ENCODE measurements at regions not wholly inside any gene's neighbourhood (a gene's known extent, or its start where the extent isn't known, plus 50 kb on each side); places are given as distances from the start of the nearest gene placed in this dataset.

DNA sequence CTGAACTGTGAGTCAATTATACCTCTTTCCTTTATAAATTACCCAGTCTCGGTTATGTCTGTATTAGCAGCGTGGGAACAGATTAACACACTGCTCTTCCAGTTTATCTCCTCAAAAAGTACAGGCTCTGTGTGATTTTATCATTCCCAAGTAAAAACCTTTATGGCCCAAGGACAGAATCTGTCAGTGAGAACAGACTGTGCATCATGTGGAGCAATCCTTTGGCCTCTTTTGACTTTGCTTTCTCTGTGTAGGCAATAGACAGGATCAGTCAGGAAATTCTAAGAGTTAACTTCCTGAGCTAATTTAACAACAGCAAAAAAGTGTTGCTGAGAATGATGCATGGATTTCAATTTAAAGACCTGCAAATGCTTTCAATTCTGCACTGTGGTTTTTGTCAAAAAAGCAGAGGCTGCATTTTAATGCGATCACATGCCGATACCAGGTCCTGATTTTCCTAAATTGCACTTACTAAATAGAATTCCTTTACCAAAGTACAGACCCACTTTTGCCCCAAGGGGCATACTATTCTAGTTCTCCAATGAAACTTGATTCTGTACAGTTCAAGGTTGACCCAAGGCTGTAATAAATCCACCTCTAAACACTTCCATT lies 246.7 kb upstream of the MARCKS start:
- no peak for TF ChIP-seq POLR2A (IDR thresholded peaks at IDR 0.05)
- TF ChIP-seq, protein P1, sequence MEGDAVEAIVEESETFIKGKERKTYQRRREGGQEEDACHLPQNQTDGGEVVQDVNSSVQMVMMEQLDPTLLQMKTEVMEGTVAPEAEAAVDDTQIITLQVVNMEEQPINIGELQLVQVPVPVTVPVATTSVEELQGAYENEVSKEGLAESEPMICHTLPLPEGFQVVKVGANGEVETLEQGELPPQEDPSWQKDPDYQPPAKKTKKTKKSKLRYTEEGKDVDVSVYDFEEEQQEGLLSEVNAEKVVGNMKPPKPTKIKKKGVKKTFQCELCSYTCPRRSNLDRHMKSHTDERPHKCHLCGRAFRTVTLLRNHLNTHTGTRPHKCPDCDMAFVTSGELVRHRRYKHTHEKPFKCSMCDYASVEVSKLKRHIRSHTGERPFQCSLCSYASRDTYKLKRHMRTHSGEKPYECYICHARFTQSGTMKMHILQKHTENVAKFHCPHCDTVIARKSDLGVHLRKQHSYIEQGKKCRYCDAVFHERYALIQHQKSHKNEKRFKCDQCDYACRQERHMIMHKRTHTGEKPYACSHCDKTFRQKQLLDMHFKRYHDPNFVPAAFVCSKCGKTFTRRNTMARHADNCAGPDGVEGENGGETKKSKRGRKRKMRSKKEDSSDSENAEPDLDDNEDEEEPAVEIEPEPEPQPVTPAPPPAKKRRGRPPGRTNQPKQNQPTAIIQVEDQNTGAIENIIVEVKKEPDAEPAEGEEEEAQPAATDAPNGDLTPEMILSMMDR (IDR thresholded peaks at IDR 0.05), result no peak
- no peak for DNase-seq
- Histone ChIP-seq H3K27ac (no peak overlapping the region), H3K4me1 (no peaks in the 10 kb centered on the region), H3K4me3 (no peak overlapping the region), H3K9me3 (no peaks in the 10 kb centered on the region), H3K27me3 (no peaks in the 10 kb centered on the region), H3K36me3 (no peaks in the 10 kb centered on the region)
- intact Hi-C loops (cut with DNase I; ENCODE audit: low total_unique reads), result no loop called here

DNA sequence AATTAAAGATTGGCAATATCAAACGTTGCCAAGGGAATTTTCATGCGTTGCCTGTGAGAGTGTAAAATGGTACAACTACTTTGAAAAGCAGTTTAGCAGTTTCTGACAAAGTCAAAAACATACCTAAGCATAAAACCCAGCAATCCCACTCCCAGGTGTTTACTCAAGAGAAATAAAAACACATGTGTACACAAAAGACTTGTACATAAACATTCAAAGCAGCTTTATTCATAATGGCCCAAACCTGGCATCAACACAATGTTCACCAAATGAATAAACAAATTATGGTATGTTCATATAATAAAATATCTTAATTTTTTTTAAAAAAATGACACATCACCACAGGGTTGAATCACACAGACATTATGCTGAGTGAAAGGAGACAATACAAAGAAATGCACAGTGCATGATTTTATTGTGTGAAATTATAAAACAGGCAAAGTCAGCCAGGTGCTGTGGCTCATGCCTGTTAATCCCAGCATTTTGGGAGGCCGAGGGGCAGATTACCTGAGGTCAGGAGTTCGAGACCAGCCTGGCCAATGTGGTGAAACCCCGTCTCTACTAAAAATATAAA lies 240.4 kb upstream of the MARCKS start:
- DNase-seq, result no peak
- Histone ChIP-seq H3K9me3 (no peaks in the 10 kb centered on the region), H3K27me3 (no peaks in the 10 kb centered on the region), H3K36me3 (no peaks in the 10 kb centered on the region), H3K27ac (no peak overlapping the region), H3K4me3 (no peak overlapping the region), H3K4me1 (no peaks in the 10 kb centered on the region)
- intact Hi-C loops (cut with DNase I; ENCODE audit: low total_unique reads), result no loop called here
- TF ChIP-seq, protein P1 (IDR thresholded peaks at IDR 0.05), result no peak

DNA sequence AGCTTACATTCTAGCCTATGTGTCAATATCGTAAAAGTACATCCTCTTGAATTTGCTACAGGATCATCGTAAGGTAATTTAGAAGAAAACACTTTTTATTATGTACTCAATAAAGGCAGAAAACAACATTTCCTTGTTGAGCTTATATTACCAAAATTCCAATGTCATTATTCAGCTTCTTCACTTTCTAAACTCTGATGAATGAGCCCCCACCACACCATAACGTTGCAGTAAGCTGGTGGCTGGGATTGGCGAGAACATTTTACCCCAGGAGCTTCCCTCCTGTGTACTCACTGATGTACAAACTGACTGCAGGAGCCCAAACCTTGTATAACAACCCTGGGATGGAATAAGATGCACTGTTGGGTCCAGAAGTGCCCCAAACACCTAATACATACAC lies 238.1 kb upstream of the MARCKS start:
- Histone ChIP-seq H3K9me3 (no peaks in the 10 kb centered on the region), H3K27ac (no peak overlapping the region), H3K27me3 (no peaks in the 10 kb centered on the region), H3K4me3 (no peak overlapping the region), H3K36me3 (no peaks in the 10 kb centered on the region), H3K4me1 (no peaks in the 10 kb centered on the region)
- intact Hi-C loops (cut with DNase I; ENCODE audit: low total_unique reads), result no loop called here
- no peak for DNase-seq
- TF ChIP-seq POLR2A (IDR thresholded peaks at IDR 0.05), result no peak
- TF ChIP-seq, protein P1 (IDR thresholded peaks at IDR 0.05), result no peak

DNA sequence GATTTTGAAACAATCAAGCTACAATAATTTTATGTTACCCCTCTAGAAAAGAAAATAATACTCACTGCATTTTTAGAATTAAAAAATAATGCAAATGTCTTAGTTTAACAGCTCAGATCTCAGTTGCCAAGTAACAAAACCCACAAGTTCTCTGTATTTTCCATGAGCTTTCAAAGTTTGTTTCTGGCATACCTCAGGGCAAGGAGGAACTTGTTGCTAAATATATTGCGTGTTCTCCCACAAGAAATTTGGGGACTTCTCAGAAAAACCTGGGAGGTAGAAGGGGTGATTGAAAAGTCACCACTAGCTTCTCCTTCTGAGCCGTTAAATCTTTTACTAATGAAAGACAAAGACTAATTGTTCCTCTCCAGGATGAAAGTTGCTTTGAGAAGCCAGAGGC lies 236.8 kb upstream of the MARCKS start:
- intact Hi-C loops (cut with DNase I; ENCODE audit: low total_unique reads), result no loop called here
- no peak for TF ChIP-seq POLR2A (IDR thresholded peaks at IDR 0.05)
- TF ChIP-seq, protein P1 (IDR thresholded peaks at IDR 0.05), result no peak
- H3K27ac ChIP-seq, result no peak overlapping the region

DNA sequence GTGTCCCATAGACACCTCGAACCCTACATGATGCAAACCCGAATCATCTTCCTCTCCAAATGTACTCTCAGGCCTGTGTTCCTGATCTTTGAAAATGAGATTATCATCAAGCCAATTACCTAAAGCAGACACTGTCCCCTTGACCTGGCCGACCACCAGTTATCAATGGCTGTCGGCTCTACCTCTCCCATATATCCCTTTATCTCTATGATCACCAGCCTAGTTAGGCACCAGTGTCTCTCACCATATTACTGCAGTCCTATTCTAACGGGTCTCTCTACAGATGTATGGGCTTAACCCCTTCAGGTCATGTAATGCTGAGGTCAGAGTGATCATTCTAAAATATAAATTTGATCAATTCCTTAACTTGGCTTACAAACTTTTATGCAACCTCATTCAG lies 234.9 kb upstream of the MARCKS start:
- no peaks in the 10 kb centered on the region for H3K27me3 ChIP-seq
- intact Hi-C loops (cut with DNase I; ENCODE audit: low total_unique reads), result no loop called here
- TF ChIP-seq POLR2A (IDR thresholded peaks at IDR 0.05), result no peak
- TF ChIP-seq, protein P1 (IDR thresholded peaks at IDR 0.05), result no peak

More for the DNA sequence above, 236.8 kb upstream of the MARCKS start:
- no peaks in the 10 kb centered on the region for H3K4me1 ChIP-seq
- H3K9me3 ChIP-seq, result no peaks in the 10 kb centered on the region
- H3K36me3 ChIP-seq, result no peaks in the 10 kb centered on the region
- H3K4me3 ChIP-seq, result no peak overlapping the region
- DNase-seq, result no peak
- H3K27me3 ChIP-seq, result no peaks in the 10 kb centered on the region

More for the DNA sequence above, 234.9 kb upstream of the MARCKS start:
- DNase-seq, result no peak
- H3K27ac ChIP-seq, result no peak overlapping the region
- H3K4me1 ChIP-seq, result no peaks in the 10 kb centered on the region
- no peaks in the 10 kb centered on the region for H3K36me3 ChIP-seq
- H3K4me3 ChIP-seq, result no peak overlapping the region
- H3K9me3 ChIP-seq, result no peaks in the 10 kb centered on the region
